H1 (cell line): ENCODE measurements at regions not wholly inside any gene's neighbourhood (a gene's known extent, or its start where the extent isn't known, plus 50 kb on each side); places are given as distances from the start of the nearest gene placed in this dataset.

Source experiments
- CTCF ChIA-PET: fragments of 300-600 bp; sonication (Branson Sonifier 250); formaldehyde crosslinking; loops from one replicate; lab custom pipeline; 2021; ENCODE audit not compliant: partially characterized antibody; lab: Charles Lee
- POLR2A ChIA-PET: fragments of 300-600 bp; sonication (Branson Sonifier 250); formaldehyde crosslinking; loops from one replicate; lab custom pipeline; 2021; ENCODE audit warnings: inconsistent platforms; ENCODE audit not compliant: partially characterized antibody; lab: Charles Lee
- DNase-seq, 2 experiments: peaks; one replicate each; pipeline versions ENCODE4 v3.0.0 to v3.0.0-alpha.2; 2010 to 2022; ENCODE audit warnings: low spot score in 2 of 2, low read depth in 1 of 2, mixed read lengths in 1 of 2
- FAIRE-seq: peaks from 2 replicates; lab custom pipeline; 2011; peaks lifted over from hg19 to GRCh38; lab: Jason Lieb, UNC
- H2AFZ ChIP-seq: 2 replicates; pipeline ENCODE4 v1.8.1; 2012; ENCODE audit warnings: low read length, inconsistent platforms
- H2AK5ac ChIP-seq: 2 replicates; pipeline ENCODE4 v1.6.1; 2013; ENCODE audit warnings: low read depth, low read length
- H2BK120ac ChIP-seq: replicated peaks from 2 replicates; pipeline ENCODE3; 2013; ENCODE audit warnings: low read depth, low read length, inconsistent platforms
- H2BK12ac ChIP-seq: 2 replicates; pipeline ENCODE4 v1.6.1; 2013; ENCODE audit warnings: low read depth, low read length
- H2BK15ac ChIP-seq: 2 replicates; pipeline ENCODE4 v1.6.1; 2013; ENCODE audit warnings: low read length
- H2BK20ac ChIP-seq: 2 replicates; pipeline ENCODE4 v1.6.1; 2013; ENCODE audit warnings: low read length
- H2BK5ac ChIP-seq: 2 replicates; pipeline ENCODE4 v1.6.1; 2013; ENCODE audit warnings: low read depth, low read length
- H3K14ac ChIP-seq: 2 replicates; pipeline ENCODE4 v1.6.1; 2013; ENCODE audit warnings: inconsistent platforms; ENCODE audit not compliant: insufficient read length
- H3K18ac ChIP-seq: 2 replicates; pipeline ENCODE4 v1.6.1; 2013; ENCODE audit warnings: low read length; ENCODE audit errors: extremely low read depth
- H3K23ac ChIP-seq: 2 replicates; pipeline ENCODE4 v1.6.1; 2013; ENCODE audit warnings: inconsistent platforms; ENCODE audit not compliant: insufficient read length
- H3K23me2 ChIP-seq: 2 replicates; pipeline ENCODE4 v1.6.1; 2013; ENCODE audit warnings: low read depth, low read length
- H3K27ac ChIP-seq: 2 replicates; pipeline ENCODE4 v1.6.1; 2011; ENCODE audit warnings: low read depth, low read length, inconsistent platforms
- H3K27me3 ChIP-seq, 4 experiments: replicated peaks in 1 of 4; 1 replicate in 1 of 4; 2 replicates in 3 of 4; pipeline versions ENCODE4 v1.6.1 to v1.8.1; 2011 to 2013; ENCODE audit warnings: low read length in 3 of 4, mild to moderate bottlenecking in 3 of 4, inconsistent platforms in 2 of 4, mixed read lengths in 2 of 4, moderate library complexity in 1 of 4; ENCODE audit not compliant: control insufficient read depth in 3 of 4, insufficient read depth in 3 of 4; ENCODE audit errors: extremely low read depth in 1 of 4
- H3K36me3 ChIP-seq, 4 experiments: 2 replicates each; pipeline versions ENCODE4 v1.6.1 to v1.8.1; 2011 to 2013; ENCODE audit warnings: mild to moderate bottlenecking in 4 of 4, low read length in 3 of 4, moderate library complexity in 2 of 4, control low read depth in 1 of 4, inconsistent platforms in 1 of 4; ENCODE audit not compliant: insufficient read depth in 4 of 4, control insufficient read depth in 2 of 4
- H3K4ac ChIP-seq: replicated peaks from 2 replicates; pipeline ENCODE3; 2013; ENCODE audit warnings: low read length, low read depth, mixed read lengths, inconsistent platforms; ENCODE audit not compliant: insufficient read length
- H3K4me1 ChIP-seq, 4 experiments: replicated peaks in 1 of 4; 1 replicate in 1 of 4; 2 replicates in 3 of 4; pipeline versions ENCODE4 v1.6.1 to v1.8.1; 2011 to 2013; ENCODE audit warnings: low read length in 3 of 4, inconsistent platforms in 2 of 4, mixed read lengths in 1 of 4; ENCODE audit not compliant: insufficient read depth in 4 of 4, control insufficient read depth in 3 of 4
- H3K4me2 ChIP-seq, 2 experiments: 2 replicates each; pipeline versions ENCODE4 v1.6.1 to v1.8.1; 2011 to 2013; ENCODE audit warnings: low read depth in 2 of 2, low read length in 2 of 2, control low read depth in 1 of 2, inconsistent platforms in 1 of 2, mild to moderate bottlenecking in 1 of 2; ENCODE audit not compliant: insufficient read depth in 1 of 2
- H3K4me3 ChIP-seq, 4 experiments: fragments of 200-600, 300-600 bp in 1 of 4; sonication (generic), shearing (Covaris generic), sonication (Bioruptor Twin) in 1 of 4; 2 replicates each; pipeline versions ENCODE4 v1.5.1 to v1.8.1; 2011 to 2016; ENCODE audit warnings: low read length in 4 of 4, low read depth in 3 of 4, control low read depth in 2 of 4, inconsistent platforms in 2 of 4, mild to moderate bottlenecking in 2 of 4, mixed read lengths in 1 of 4, moderate library complexity in 1 of 4; ENCODE audit not compliant: insufficient read depth in 2 of 4; ENCODE audit errors: extremely low read depth in 1 of 4
- H3K56ac ChIP-seq: replicated peaks from 2 replicates; pipeline ENCODE3; 2013; ENCODE audit warnings: low read depth, mild to moderate bottlenecking, mixed read lengths, low read length, inconsistent platforms; ENCODE audit not compliant: insufficient read length
- H3K79me1 ChIP-seq: 2 replicates; pipeline ENCODE4 v1.6.1; 2013; ENCODE audit warnings: low read depth, low read length, control low read depth
- H3K79me2 ChIP-seq, 2 experiments: 2 replicates each; pipeline versions ENCODE4 v1.6.1 to v1.8.1; 2012 to 2013; ENCODE audit warnings: low read length in 2 of 2, mild to moderate bottlenecking in 2 of 2, inconsistent platforms in 1 of 2; ENCODE audit not compliant: insufficient read depth in 2 of 2, control insufficient read depth in 1 of 2
- H3K9ac ChIP-seq, 4 experiments: replicated peaks in 1 of 4; 1 replicate in 1 of 4; 2 replicates in 3 of 4; pipeline versions ENCODE4 v1.6.1 to v1.8.1; 2011 to 2013; ENCODE audit warnings: low read depth in 3 of 4, low read length in 3 of 4, control low read depth in 2 of 4, mild to moderate bottlenecking in 2 of 4, moderate library complexity in 2 of 4, inconsistent platforms in 1 of 4; ENCODE audit errors: extremely low read depth in 1 of 4
- H3K9me3 ChIP-seq, 2 experiments: 2 replicates each; pipeline versions ENCODE4 v1.6.1 to v1.8.1; 2012 to 2013; ENCODE audit warnings: mild to moderate bottlenecking in 2 of 2, moderate library complexity in 2 of 2, control low read depth in 1 of 2, inconsistent platforms in 1 of 2, low read depth in 1 of 2, low read length in 1 of 2, mixed read lengths in 1 of 2; ENCODE audit not compliant: insufficient read depth in 2 of 2
- H4K20me1 ChIP-seq, 2 experiments: replicated peaks in 1 of 2; 2 replicates each; pipeline versions ENCODE3 to v1.8.1; 2011 to 2013; ENCODE audit warnings: inconsistent platforms in 2 of 2, low read length in 2 of 2, mild to moderate bottlenecking in 1 of 2; ENCODE audit not compliant: insufficient read depth in 2 of 2, control insufficient read depth in 1 of 2
- H4K5ac ChIP-seq: 2 replicates; pipeline ENCODE4 v1.6.1; 2013; ENCODE audit warnings: low read length, low read depth, mixed read lengths, inconsistent platforms; ENCODE audit not compliant: insufficient read length
- H4K8ac ChIP-seq: 2 replicates; pipeline ENCODE4 v1.8.0; 2013; ENCODE audit warnings: mild to moderate bottlenecking, moderate library complexity, low read length, inconsistent platforms; ENCODE audit not compliant: insufficient read depth; ENCODE audit errors: extremely low read depth
- H4K91ac ChIP-seq: replicated peaks from 2 replicates; pipeline ENCODE3; 2013; ENCODE audit warnings: low read length, mixed read lengths, inconsistent platforms; ENCODE audit not compliant: insufficient read length
- CBX5 ChIP-seq: fragments of 300-800, 300-1000 bp; sonication (generic); IDR thresholded peaks from 2 replicates; pipeline ENCODE4 v1.7.1; 2016; ENCODE audit warnings: antibody characterized with exemption, low read length, low read depth
- CBX8 ChIP-seq: fragments of 300-800, 300-1000 bp; sonication (generic); IDR thresholded peaks from 2 replicates; pipeline ENCODE4 v1.7.1; 2016; ENCODE audit warnings: low read depth, low read length, borderline replicate concordance
- CEBPB ChIP-seq: IDR thresholded peaks from 2 replicates; pipeline ENCODE4 v1.6.1; 2012; ENCODE audit warnings: low read depth, low read length
- EP300 ChIP-seq, 2 experiments: IDR thresholded peaks; 1 replicate in 1 of 2; 2 replicates in 1 of 2; pipeline ENCODE4 v1.6.1; 2011 to 2012; ENCODE audit warnings: low read depth in 2 of 2, low read length in 2 of 2, mild to moderate bottlenecking in 2 of 2, borderline replicate concordance in 1 of 2, inconsistent platforms in 1 of 2, moderate library complexity in 1 of 2
- GABPA ChIP-seq: IDR thresholded peaks from 2 replicates; pipeline ENCODE4 v1.6.1; 2011; ENCODE audit warnings: mild to moderate bottlenecking, low read length, moderate library complexity, borderline replicate concordance; ENCODE audit not compliant: insufficient read depth
- JUND ChIP-seq: IDR thresholded peaks from 2 replicates; pipeline ENCODE4 v1.6.1; 2011; ENCODE audit warnings: mild to moderate bottlenecking, improper control_type of control experiment, low read length
- POLR2AphosphoS5 ChIP-seq: IDR thresholded peaks from 2 replicates; pipeline ENCODE4 v1.6.1; 2011; ENCODE audit warnings: low read depth, low read length
- RBBP5 ChIP-seq: IDR thresholded peaks from 2 replicates; pipeline ENCODE4 v1.7.1; 2012; ENCODE audit warnings: low read depth, mild to moderate bottlenecking, inconsistent platforms, low read length, moderate library complexity, borderline replicate concordance
- SAP30 ChIP-seq: fragments of 300-600 bp; sonication (generic); IDR thresholded peaks from 2 replicates; pipeline ENCODE4 v1.7.1; 2012; ENCODE audit warnings: low read length, moderate library complexity, mild to moderate bottlenecking, inconsistent platforms; ENCODE audit not compliant: insufficient read depth, insufficient replicate concordance
- SP1 ChIP-seq: IDR thresholded peaks from 2 replicates; pipeline ENCODE4 v1.6.1; 2011; ENCODE audit warnings: low read depth, low read length
- WGBS, 2 experiments: shearing (Covaris generic) in 1 of 2; methylation state at CpG; one replicate each; pipeline versions ENCODE4 v1.1.6 to v1.1.7; 2013 to 2015; ENCODE audit warnings: low lambda C conversion rate in 2 of 2, mixed read lengths in 2 of 2, inconsistent platforms in 1 of 2, low coverage in 1 of 2, missing lambda C conversion rate in 1 of 2; ENCODE audit not compliant: insufficient replicate concordance in 2 of 2, insufficient coverage in 1 of 2, insufficient read length in 1 of 2; ENCODE audit errors: extremely low coverage in 1 of 2, missing lambda C conversion rate in 1 of 2; 5-methylcytosine and 5-hydroxymethylcytosine counted together

- Histone ChIP-seq H3K4me2 (no peak overlapping the region), H3K4me3 (no peak overlapping the region), H2BK15ac (no peak overlapping the region), H2AFZ (no peak overlapping the region), H3K23me2 (no peaks in the 10 kb centered on the region), H2BK120ac (no peak overlapping the region), H3K14ac (no peak overlapping the region), H3K9me3 (no peaks in the 10 kb centered on the region), H2BK5ac (no peak overlapping the region), H3K4ac (no peak overlapping the region), H2BK12ac (no peak overlapping the region), H3K36me3 (no peaks in the 10 kb centered on the region), H4K91ac (no peak overlapping the region), H3K4me1 (no peaks in the 10 kb centered on the region), H2AK5ac (no peak overlapping the region), H3K27ac (no peak overlapping the region), H2BK20ac (no peak overlapping the region), H3K79me2 (no peaks in the 10 kb centered on the region), H3K56ac (no peak overlapping the region), H3K18ac (no peak overlapping the region), H4K20me1 (no peaks in the 10 kb centered on the region), H4K8ac (no peak overlapping the region), H3K23ac (no peak overlapping the region), H3K79me1 (no peaks in the 10 kb centered on the region), H3K27me3 (no peaks in the 10 kb centered on the region), H3K9ac (no peak overlapping the region), H4K5ac (no peak overlapping the region)
- FAIRE-seq (no peak), DNase-seq (no peak)
- CTCF ChIA-PET: interaction anchor here (0.6 to 1.7 kb wide), 4 partner anchors 12 to 537 kb away, joined by 3 to 4 read pairs (median 3); no protein-coding TSS in a partner anchor
- 87% methylated on average over 4 of the region's 4 CpGs; no CpG with 5 or more reads in 1 of the 2 experiments for WGBS, 2 experiments
- POLR2A ChIA-PET: no interaction called here
- TF ChIP-seq CEBPB: no peak
- no peak for TF ChIP-seq CBX8
- no peak for TF ChIP-seq EP300 (IDR thresholded peaks at IDR 0.05; ENCODE audit: borderline replicate concordance in 1 of 2, low read depth in 2 of 2, low read length in 2 of 2)
- no peak for TF ChIP-seq SP1
- no peak for TF ChIP-seq JUND
- no peak for TF ChIP-seq CBX5
- no peak for TF ChIP-seq POLR2AphosphoS5
- TF ChIP-seq SAP30: no peak
- TF ChIP-seq RBBP5: no peak
- no peak for TF ChIP-seq GABPA
These were observed 196.1 kb downstream of the GAS1 start for GRCh38 chr9:86751207-86751606.
